GM12891 (cell line): ENCODE measurements at regions not wholly inside any gene's neighbourhood (a gene's known extent, or its start where the extent isn't known, plus 50 kb on each side); places are given as distances from the start of the nearest gene placed in this dataset.

Experiments
- DNase-seq: peaks from one replicate; pipeline ENCODE4 v3.0.0; 2011; ENCODE audit warnings: low spot score; ENCODE audit not compliant: insufficient read length
- FAIRE-seq: peaks from 2 replicates; lab custom pipeline; 2011; peaks lifted over from hg19 to GRCh38; lab: Jason Lieb, UNC
- PAX5 ChIP-seq: IDR thresholded peaks from 2 replicates; pipeline ENCODE4 v1.6.1; 2011; ENCODE audit warnings: low read length, moderate library complexity, mild to moderate bottlenecking; ENCODE audit not compliant: insufficient read depth, severe bottlenecking
- POLR2A ChIP-seq: IDR thresholded peaks from 2 replicates; pipeline ENCODE4 v1.6.1; 2011; ENCODE audit warnings: low read depth, low read length, control low read depth
- POLR2AphosphoS5 ChIP-seq: IDR thresholded peaks from 2 replicates; pipeline ENCODE4 v1.6.1; 2011; ENCODE audit warnings: low read depth, low read length, control low read depth
- POU2F2 ChIP-seq: IDR thresholded peaks from 2 replicates; pipeline ENCODE4 v1.6.1; 2011; ENCODE audit warnings: low read depth, mild to moderate bottlenecking, control low read depth, low read length, moderate library complexity
- SPI1 ChIP-seq: IDR thresholded peaks from 2 replicates; pipeline ENCODE4 v1.6.1; 2011; ENCODE audit warnings: low read depth, low read length, control low read depth
- TAF1 ChIP-seq: IDR thresholded peaks from 2 replicates; pipeline ENCODE4 v1.6.1; 2011; ENCODE audit warnings: low read depth, low read length, control low read depth

GRCh38 chr5:165627548-165628170, 2122.2 kb downstream of the MAT2B start:
- FAIRE-seq (no peak), DNase-seq (no peak)
- no peak for TF ChIP-seq POU2F2
- TF ChIP-seq PAX5: no peak
- TF ChIP-seq TAF1: no peak
- no peak for TF ChIP-seq SPI1
- no peak for TF ChIP-seq POLR2AphosphoS5
- no peak for TF ChIP-seq POLR2A

GRCh38 chr5:165630261-165630778, 2124.9 kb downstream of the MAT2B start:
- FAIRE-seq (peak; percentile 87), DNase-seq (peak; percentile 20)
- TF ChIP-seq POU2F2 (no peak), POLR2A (no peak), SPI1 (no peak), POLR2AphosphoS5 (no peak), TAF1 (no peak), PAX5 (no peak)

GRCh38 chr5:165631235-165631634, 2125.8 kb downstream of the MAT2B start:
- TF ChIP-seq TAF1 (no peak), POU2F2 (no peak), POLR2AphosphoS5 (no peak), SPI1 (no peak), POLR2A (no peak), PAX5 (no peak)
- FAIRE-seq: no peak

GRCh38 chr5:165642366-165642765, 2136.9 kb downstream of the MAT2B start:
- FAIRE-seq: no peak
- TF ChIP-seq SPI1: no peak
- no peak for TF ChIP-seq POLR2AphosphoS5
- no peak for TF ChIP-seq POLR2A
- TF ChIP-seq PAX5: no peak
- no peak for TF ChIP-seq POU2F2
- TF ChIP-seq TAF1: no peak

More at GRCh38 chr5:165631235-165631634, 2125.8 kb downstream of the MAT2B start:
- DNase-seq: no peak

GRCh38 chr5:165665735-165666400, 2160.4 kb downstream of the MAT2B start:
- DNase-seq (no peak), FAIRE-seq (no peak)
- no peak for TF ChIP-seq SPI1
- no peak for TF ChIP-seq PAX5
- TF ChIP-seq POLR2A: no peak
- TF ChIP-seq POU2F2: no peak
- no peak for TF ChIP-seq POLR2AphosphoS5
- no peak for TF ChIP-seq TAF1

More at GRCh38 chr5:165642366-165642765, 2136.9 kb downstream of the MAT2B start:
- DNase-seq: no peak

GRCh38 chr5:165673499-165673898, 2168.1 kb downstream of the MAT2B start:
- TF ChIP-seq SPI1 (no peak), POLR2AphosphoS5 (no peak), POLR2A (no peak), TAF1 (no peak), PAX5 (no peak), POU2F2 (no peak)
- DNase-seq (no peak), FAIRE-seq (no peak)

- TF ChIP-seq POU2F2: no peak
- TF ChIP-seq PAX5: no peak
- TF ChIP-seq SPI1: no peak
- TF ChIP-seq POLR2AphosphoS5: no peak
- TF ChIP-seq TAF1: no peak
- no peak for TF ChIP-seq POLR2A
- DNase-seq (no peak), FAIRE-seq (no peak)
These were observed 2190.4 kb downstream of the MAT2B start for GRCh38 chr5:165695796-165696195.

GRCh38 chr5:165705960-165706359, 2200.5 kb downstream of the MAT2B start:
- FAIRE-seq (no peak), DNase-seq (no peak)
- no peak for TF ChIP-seq SPI1
- no peak for TF ChIP-seq POLR2A
- TF ChIP-seq TAF1: no peak
- TF ChIP-seq PAX5: no peak
- no peak for TF ChIP-seq POU2F2
- TF ChIP-seq POLR2AphosphoS5: no peak

GRCh38 chr5:165712011-165712410, 2206.6 kb downstream of the MAT2B start:
- FAIRE-seq (no peak), DNase-seq (no peak)
- no peak for TF ChIP-seq POU2F2
- no peak for TF ChIP-seq TAF1
- TF ChIP-seq POLR2AphosphoS5: no peak
- no peak for TF ChIP-seq SPI1
- TF ChIP-seq POLR2A: no peak
- TF ChIP-seq PAX5: no peak

- DNase-seq (no peak), FAIRE-seq (no peak)
- no peak for TF ChIP-seq POLR2A
- no peak for TF ChIP-seq PAX5
- no peak for TF ChIP-seq POU2F2
- TF ChIP-seq SPI1: no peak
These were observed 2209.2 kb downstream of the MAT2B start for GRCh38 chr5:165714598-165714997.
